HG03139 (cell line): ENCODE measurements at regions not wholly inside any gene's neighbourhood (a gene's known extent, or its start where the extent isn't known, plus 50 kb on each side); places are given as distances from the start of the nearest gene placed in this dataset.
"Not testable (repeated sequence)": the region's sequence is repeated elsewhere in the genome, so short reads cannot be mapped to it uniquely, and the experiment has no call there.

Source experiments
- ATAC-seq: cut with Tn5 transposase; IDR thresholded peaks from one replicate; pipeline ENCODE4 v1.9.1; 2021; ENCODE audit not compliant: unreplicated experiment

GRCh38 chr11:98061858-98062257, 958.9 kb upstream of the CNTN5 start:
- no peak for ATAC-seq

DNA sequence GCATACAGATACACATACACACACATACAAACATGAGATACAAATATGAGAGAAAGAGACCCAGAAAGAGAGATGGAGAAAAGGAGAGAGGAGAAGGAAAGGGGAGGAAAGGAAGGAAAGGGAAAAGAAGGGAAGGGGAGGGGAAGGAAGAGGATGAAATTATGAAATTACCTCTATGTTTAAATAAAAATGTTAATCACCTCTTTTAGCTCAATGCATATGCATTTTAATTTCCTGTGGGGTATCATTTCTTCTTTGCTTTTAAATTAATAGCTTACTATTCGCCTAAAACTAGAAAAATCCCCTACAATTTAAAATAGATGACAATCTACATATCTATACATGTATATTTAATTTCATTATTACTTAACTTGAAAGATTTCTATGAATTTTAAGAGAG, 958.0 kb upstream of the CNTN5 start:
- ATAC-seq, result no peak

GRCh38 chr11:98068251-98068650, 952.5 kb upstream of the CNTN5 start:
- ATAC-seq, result no peak

DNA sequence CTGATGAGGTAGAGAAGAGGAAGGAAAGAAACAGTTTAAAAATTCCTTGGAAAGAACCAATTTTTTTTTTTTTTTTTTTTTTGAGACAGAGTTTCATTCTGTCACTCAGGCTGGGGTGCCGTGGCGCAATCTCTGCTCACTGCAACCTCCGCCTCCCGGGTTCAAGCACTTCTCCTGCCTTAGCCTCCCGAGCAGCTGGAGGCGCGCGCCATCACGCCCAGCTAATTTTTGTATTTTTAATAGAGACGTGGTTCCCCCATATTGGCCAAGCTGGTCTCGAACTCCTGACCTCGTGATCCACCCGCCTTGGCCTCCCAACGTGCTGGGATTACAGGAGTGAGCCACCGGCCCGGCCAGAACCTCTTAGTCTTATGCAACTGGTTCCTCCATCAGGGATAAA, 951.6 kb upstream of the CNTN5 start:
- ATAC-seq, result not testable (repeated sequence)

DNA sequence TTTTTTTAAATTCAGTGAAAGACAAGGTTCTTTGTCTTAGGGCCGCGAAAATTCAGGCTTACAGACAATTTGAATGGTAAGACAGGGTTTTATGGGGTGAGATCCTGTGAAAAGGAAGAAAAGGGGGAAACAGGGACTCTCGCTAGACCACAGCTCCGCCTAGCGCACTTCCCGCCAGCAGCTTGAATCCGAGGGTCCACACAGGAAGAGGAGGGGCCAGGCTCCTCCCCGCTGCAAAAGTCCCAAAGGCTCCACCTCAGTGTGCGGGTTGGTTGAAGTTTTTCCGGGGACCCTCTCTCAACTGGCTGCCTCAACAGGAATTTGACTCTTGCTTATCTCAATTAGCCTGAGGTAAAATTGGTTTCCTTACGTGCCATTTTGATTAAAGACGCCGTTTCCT, 950.9 kb upstream of the CNTN5 start:
- ATAC-seq, result no peak

GRCh38 chr11:98090861-98091505, 929.8 kb upstream of the CNTN5 start:
- no peak for ATAC-seq

GRCh38 chr11:98099371-98099770, 921.4 kb upstream of the CNTN5 start:
- ATAC-seq, result no peak

- no peak for ATAC-seq
These were observed 920.1 kb upstream of the CNTN5 start for GRCh38 chr11:98100689-98101088.

DNA sequence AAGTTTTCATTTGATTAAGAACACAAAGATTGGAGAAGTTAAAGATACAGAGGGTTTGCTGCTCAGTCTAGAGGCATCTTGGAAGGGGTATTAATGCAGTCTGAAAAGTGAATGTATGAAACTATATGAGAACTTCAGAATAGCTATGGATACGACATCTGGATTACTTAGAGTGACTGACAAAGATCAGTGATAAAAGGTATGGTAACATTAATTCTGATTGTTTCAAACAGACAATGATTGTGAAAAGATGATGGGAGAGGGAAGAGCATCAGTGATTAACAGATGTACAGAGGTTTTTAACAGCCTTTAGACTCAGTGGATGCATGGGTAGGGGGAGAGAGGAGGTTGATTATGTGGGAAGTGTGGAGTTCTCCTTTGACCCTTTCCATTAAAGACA, 919.4 kb upstream of the CNTN5 start:
- ATAC-seq, result no peak

DNA sequence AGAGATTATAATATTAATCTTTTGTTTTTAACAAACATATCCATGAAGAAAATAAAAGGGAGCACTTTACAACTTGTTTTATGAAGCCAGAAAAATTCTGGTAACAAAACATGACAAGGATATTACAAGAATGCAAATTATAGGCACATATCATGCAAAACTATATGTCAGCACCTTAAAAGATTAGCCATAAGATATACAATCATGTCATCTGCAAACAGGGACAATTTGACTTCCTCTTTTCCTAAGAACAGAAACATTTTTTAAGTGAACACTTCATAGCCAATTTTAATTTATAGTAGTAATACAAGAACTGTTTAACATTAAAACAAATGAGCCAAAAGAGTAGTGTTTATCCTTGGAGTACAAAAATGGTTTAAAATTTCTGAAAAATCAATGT, 916.5 kb upstream of the CNTN5 start:
- no peak for ATAC-seq

GRCh38 chr11:98107736-98108135, 913.0 kb upstream of the CNTN5 start:
- no peak for ATAC-seq

DNA sequence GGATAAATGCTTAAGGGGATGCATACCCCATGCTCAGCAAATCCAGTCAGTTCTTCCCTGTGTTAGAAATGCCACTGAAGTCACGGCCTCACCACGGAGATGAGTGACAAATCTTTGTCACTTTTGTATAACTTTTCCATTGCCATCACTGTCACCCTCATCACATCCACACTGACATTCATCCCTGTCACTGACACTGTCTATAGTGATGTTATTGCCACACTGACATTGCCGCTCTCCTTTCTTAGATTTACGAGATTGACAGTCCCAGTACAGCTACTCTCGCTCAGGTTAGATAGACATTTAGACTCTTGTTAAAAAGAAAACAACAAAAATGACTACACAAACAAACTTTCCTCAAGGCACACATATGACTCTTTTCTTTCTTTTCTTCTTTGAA, 910.7 kb upstream of the CNTN5 start:
- ATAC-seq, result no peak

GRCh38 chr11:98115873-98116272, 904.9 kb upstream of the CNTN5 start:
- no peak for ATAC-seq

DNA sequence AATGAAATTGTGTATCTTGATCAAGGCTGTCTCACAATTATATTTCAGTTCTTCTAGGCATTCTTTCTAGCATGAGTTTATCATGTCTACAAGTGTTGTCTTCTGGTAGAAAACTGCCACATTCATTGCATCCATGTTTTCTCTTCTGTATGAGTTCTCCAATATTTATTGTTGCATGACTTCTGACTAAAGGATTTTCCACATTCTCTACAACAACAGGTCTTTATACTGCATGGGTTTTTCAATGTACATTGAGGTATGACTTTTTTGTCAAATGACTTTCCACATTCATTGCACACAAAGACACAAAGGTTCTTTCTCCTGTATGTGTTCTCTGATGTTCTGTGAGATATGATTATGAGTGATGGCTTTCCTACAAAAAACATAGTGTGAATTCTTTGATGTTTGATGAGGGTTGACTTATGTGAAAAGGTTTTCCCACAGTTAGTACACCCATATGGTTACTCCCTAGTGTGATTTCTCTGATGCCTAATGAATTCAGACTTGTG, 890.6 kb upstream of the CNTN5 start:
- no peak for ATAC-seq

DNA sequence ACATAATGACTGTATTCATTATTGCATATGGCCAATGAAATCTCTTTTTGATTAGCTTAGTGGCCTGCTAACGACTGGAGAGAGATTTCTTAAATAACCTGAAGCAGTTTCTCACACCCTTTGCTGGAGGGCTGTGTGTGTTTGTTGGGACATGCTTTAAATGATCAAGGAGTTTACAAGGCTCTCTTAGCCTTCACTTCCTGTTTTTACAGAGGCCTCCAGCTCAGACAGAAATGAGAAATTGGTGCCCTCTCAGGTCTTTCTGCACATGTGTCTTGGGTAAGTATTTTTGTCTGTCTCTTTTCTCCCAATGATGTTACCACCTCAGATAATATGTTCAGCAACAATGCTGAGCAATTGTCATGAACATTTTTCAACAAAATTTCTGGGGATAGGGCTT, 884.4 kb upstream of the CNTN5 start:
- ATAC-seq, result no peak

GRCh38 chr11:98137437-98137836, 883.3 kb upstream of the CNTN5 start:
- ATAC-seq, result no peak

GRCh38 chr11:98143661-98144060, 877.1 kb upstream of the CNTN5 start:
- ATAC-seq, result no peak

- ATAC-seq, result no peak
These were observed 867.0 kb upstream of the CNTN5 start for GRCh38 chr11:98153752-98154151.

DNA sequence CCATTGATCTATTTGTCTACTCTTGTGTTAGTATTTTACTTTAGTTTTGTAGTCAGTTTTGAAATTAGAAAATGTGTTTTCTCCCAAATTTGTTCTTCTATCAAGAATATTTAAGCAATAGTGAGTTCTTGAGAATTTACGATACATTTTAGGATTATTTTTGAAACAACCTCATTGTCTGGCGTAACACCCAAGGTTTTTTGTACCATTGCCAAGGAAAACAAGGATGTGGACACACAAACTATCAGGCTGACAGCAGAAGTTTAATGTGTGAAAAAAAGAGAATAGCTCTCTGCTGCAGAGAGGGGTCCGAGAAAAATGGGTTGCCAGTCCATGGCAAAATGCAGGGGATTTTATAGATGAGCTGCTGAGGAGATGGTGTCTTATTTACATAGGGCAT, 865.1 kb upstream of the CNTN5 start:
- no peak for ATAC-seq

DNA sequence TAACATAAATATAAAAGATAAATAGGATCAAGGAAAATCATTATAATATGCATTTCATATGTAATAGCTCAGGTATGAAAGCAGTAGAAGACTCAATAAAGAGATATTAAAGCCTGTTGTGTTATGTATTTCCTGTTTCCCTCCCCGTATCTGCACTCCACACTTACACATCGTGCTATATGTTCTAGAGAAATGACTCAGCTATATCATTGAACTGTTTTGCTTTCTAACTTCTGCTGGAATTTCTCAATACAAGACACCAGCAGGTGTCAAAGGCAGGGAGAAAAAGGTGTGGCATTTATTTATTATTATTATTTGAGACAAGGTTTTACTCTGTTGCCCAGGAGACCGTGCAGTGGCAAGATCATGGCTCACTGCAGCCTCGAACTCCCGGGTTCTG, 842.8 kb upstream of the CNTN5 start:
- no peak for ATAC-seq

- ATAC-seq, result no peak
These were observed 840.2 kb upstream of the CNTN5 start for GRCh38 chr11:98180511-98180910.

DNA sequence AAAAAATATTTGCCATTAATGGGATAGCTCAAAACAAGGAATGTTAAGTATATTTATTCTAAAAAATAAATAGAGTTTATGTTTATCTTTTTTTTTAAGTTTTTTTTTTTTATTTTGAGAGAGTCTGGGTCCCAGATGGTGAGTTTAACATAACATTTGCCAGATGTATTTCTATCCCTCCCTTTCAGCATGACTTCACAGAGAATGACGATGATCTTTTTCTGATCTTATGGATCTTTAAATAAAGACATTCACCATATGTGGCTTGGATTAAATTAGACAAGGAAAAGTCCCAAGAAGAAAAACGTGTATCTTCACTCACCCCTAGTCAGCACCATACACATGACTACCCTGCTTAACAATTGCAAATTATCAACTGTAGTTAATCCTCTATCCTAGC, 839.8 kb upstream of the CNTN5 start:
- no peak for ATAC-seq

- ATAC-seq, result no peak
These were observed 837.7 kb upstream of the CNTN5 start for GRCh38 chr11:98183034-98183433.
